Uterus (tissue), 3 donors: ENCODE measurements at regions not wholly inside any gene's neighbourhood (a gene's known extent, or its start where the extent isn't known, plus 50 kb on each side); places are given as distances from the start of the nearest gene placed in this dataset.

Experiments used
- DNase-seq, 2 donors: peaks; one replicate each; pipeline ENCODE4 v3.0.0-alpha.2; 2019 to 2020
- H3K27ac ChIP-seq, 2 donors: fragments of 200-600 bp; sonication (generic); 1 replicate in 1 of 2; 2 replicates in 1 of 2; pipeline ENCODE4 v1.5.1; 2016 to 2018
- H3K27me3 ChIP-seq, 2 donors: fragments of 200-600 bp; sonication (generic); one replicate each; pipeline ENCODE4 v1.5.1; 2018 to 2019; ENCODE audit warnings: control low read depth in 1 of 2
- H3K36me3 ChIP-seq, 2 donors: fragments of 200-600 bp; sonication (generic); one replicate each; pipeline ENCODE4 v1.5.1; 2019; ENCODE audit warnings: control low read depth in 1 of 2
- H3K4me1 ChIP-seq, 2 donors: fragments of 200-600 bp; sonication (generic); one replicate each; pipeline ENCODE4 v1.5.1; 2018 to 2019; ENCODE audit warnings: control low read depth in 1 of 2
- H3K4me3 ChIP-seq, 2 donors: fragments of 200-600 bp; sonication (generic); 1 replicate in 1 of 2; 2 replicates in 1 of 2; pipeline ENCODE4 v1.5.1; 2018 to 2019; ENCODE audit warnings: mild to moderate bottlenecking in 1 of 2
- H3K9me3 ChIP-seq, 2 donors: fragments of 200-600 bp; sonication (generic); one replicate each; pipeline ENCODE4 v1.5.1; 2019; ENCODE audit warnings: control low read depth in 1 of 2
- POLR2A ChIP-seq, 2 donors: fragments of 450-650 bp; IDR thresholded peaks; one replicate each; pipeline ENCODE4 v1.6.1; 2016; ENCODE audit warnings: antibody characterized with exemption in 2 of 2, mild to moderate bottlenecking in 1 of 2, moderate library complexity in 1 of 2
- intact Hi-C: fragments of 100-400 bp; cut with DNase I; formaldehyde crosslinking; loops from one replicate; pipeline ENCODE4 v1.15.1; 2023; ENCODE audit warnings: low total_unique reads
- TF ChIP-seq, protein P1 (sequence below), 4 experiments: fragments of 200-600 bp in 2 of 4; fragments of 450-650 bp in 2 of 4; sonication (generic) in 2 of 4; IDR thresholded peaks; one replicate each; pipeline ENCODE4 v1.5.1; 2016 to 2019; ENCODE audit warnings: antibody characterized with exemption in 4 of 4, mild to moderate bottlenecking in 2 of 4, moderate library complexity in 1 of 4
- donor health status: DM: yes; HTN: yes; CAD: no.

DNA sequence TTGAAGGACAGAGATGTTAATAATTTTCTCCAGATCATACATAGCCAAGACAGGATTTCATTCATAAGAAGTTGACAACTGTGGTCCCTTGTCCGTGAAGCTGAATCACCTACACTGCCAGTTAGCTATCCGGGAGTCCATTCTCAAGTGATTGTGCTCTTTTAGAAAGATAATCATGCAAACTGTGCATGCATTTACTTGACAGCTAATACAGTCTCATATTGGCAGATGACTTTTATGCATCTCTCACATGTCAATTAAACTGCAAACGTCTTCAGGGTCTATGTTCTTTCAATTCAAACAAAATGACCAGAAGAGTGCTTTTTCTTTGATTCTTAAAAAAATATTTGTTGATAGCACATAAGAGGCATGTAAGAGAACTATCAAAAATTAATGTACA is 1572.9 kb downstream of the C4orf33 start:
- Histone ChIP-seq H3K27me3 (no peaks in the 10 kb centered on the region), H3K27ac (no peak overlapping the region), H3K4me3 (no peak overlapping the region), H3K9me3 (no peaks in the 10 kb centered on the region), H3K4me1 (no peaks in the 10 kb centered on the region), H3K36me3 (no peaks in the 10 kb centered on the region)
- no peak for TF ChIP-seq POLR2A (IDR thresholded peaks at IDR 0.05)
- TF ChIP-seq, protein P1, sequence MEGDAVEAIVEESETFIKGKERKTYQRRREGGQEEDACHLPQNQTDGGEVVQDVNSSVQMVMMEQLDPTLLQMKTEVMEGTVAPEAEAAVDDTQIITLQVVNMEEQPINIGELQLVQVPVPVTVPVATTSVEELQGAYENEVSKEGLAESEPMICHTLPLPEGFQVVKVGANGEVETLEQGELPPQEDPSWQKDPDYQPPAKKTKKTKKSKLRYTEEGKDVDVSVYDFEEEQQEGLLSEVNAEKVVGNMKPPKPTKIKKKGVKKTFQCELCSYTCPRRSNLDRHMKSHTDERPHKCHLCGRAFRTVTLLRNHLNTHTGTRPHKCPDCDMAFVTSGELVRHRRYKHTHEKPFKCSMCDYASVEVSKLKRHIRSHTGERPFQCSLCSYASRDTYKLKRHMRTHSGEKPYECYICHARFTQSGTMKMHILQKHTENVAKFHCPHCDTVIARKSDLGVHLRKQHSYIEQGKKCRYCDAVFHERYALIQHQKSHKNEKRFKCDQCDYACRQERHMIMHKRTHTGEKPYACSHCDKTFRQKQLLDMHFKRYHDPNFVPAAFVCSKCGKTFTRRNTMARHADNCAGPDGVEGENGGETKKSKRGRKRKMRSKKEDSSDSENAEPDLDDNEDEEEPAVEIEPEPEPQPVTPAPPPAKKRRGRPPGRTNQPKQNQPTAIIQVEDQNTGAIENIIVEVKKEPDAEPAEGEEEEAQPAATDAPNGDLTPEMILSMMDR (IDR thresholded peaks at IDR 0.05), result no peak
- intact Hi-C loops, result no loop called here
- no peak for DNase-seq

DNA sequence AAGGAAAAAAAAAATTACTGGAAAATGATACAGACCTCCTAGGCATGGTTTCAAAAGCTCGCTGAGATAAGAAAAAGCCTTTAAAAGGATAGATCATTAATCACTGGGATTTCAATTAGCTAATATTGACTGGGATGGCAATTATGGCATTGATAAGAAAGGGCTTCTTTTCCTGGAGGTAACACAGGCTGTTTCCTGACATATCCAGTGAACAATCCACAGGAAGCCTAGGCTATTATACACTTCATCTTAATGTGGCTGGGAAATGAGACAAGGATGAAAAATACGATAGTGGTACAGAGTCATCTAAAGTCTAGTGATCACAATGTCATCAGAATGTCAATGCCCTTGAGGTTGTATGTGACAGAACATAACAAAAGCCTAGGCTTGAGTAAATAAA is 1579.3 kb downstream of the C4orf33 start:
- intact Hi-C loops, result no loop called here
- no peaks in the 10 kb centered on the region for H3K36me3 ChIP-seq
- H3K4me3 ChIP-seq, result no peak overlapping the region
- TF ChIP-seq, protein P1 (IDR thresholded peaks at IDR 0.05), result no peak
- TF ChIP-seq POLR2A (IDR thresholded peaks at IDR 0.05), result no peak
- DNase-seq, result no peak
- H3K27me3 ChIP-seq, result no peaks in the 10 kb centered on the region
- no peak overlapping the region for H3K27ac ChIP-seq
- H3K4me1 ChIP-seq, result no peaks in the 10 kb centered on the region
- H3K9me3 ChIP-seq, result no peaks in the 10 kb centered on the region

DNA sequence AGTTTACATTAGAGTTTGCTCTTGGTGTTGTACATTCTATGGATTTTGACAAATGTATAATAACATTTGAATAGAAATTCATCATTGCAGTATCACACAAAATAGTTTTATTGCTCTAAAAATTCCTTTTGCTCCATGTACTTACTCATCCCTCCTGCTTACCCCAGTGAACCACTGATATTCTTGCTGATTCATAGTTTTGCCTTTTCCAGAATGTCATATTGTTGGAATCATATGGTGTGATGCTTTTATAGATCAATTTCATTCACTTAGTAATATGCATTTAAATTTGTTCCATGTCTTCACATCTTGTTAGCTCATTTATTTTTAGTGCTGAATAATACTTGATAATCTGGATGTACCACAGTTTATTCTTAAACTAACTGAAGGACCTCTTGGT is 1593.2 kb downstream of the C4orf33 start:
- no peaks in the 10 kb centered on the region for H3K4me1 ChIP-seq
- H3K27ac ChIP-seq, result no peak overlapping the region
- no peaks in the 10 kb centered on the region for H3K27me3 ChIP-seq
- no peak for DNase-seq
- no peak for TF ChIP-seq POLR2A (IDR thresholded peaks at IDR 0.05)
- TF ChIP-seq, protein P1 (IDR thresholded peaks at IDR 0.05), result no peak
- no peaks in the 10 kb centered on the region for H3K36me3 ChIP-seq
- H3K9me3 ChIP-seq, result no peaks in the 10 kb centered on the region
- no peak overlapping the region for H3K4me3 ChIP-seq
- intact Hi-C loops, result no loop called here

GRCh38 chr4:130698251-130698650 is 1602.3 kb downstream of the C4orf33 start:
- H3K4me3 ChIP-seq, result no peak overlapping the region
- intact Hi-C loops, result no loop called here
- TF ChIP-seq POLR2A (IDR thresholded peaks at IDR 0.05), result no peak
- TF ChIP-seq, protein P1 (IDR thresholded peaks at IDR 0.05), result no peak
- H3K9me3 ChIP-seq, result no peaks in the 10 kb centered on the region
- no peaks in the 10 kb centered on the region for H3K36me3 ChIP-seq
- H3K27me3 ChIP-seq, result no peaks in the 10 kb centered on the region
- H3K27ac ChIP-seq, result no peak overlapping the region
- no peak for DNase-seq
- H3K4me1 ChIP-seq, result no peaks in the 10 kb centered on the region

DNA sequence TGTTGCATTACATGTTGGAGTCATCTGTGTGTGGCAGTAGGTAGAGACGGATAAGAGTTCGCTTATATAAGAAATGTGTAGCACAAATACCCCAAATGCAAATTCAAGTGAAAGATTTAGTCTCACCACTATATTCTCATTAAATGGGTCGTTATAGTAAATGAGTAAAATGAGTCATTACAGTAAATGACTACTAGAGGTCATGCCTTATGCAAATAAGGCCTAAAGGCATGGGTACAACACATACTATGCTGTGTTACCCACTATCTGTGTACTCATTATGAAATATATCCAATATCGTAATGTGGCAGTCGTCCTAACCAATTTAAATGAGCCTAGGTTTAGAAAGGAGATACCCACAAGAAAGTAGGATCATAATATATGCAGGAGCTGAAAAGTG is 1603.1 kb downstream of the C4orf33 start:
- Histone ChIP-seq H3K4me1 (no peaks in the 10 kb centered on the region), H3K36me3 (no peaks in the 10 kb centered on the region), H3K27ac (no peak overlapping the region), H3K27me3 (no peaks in the 10 kb centered on the region), H3K9me3 (no peaks in the 10 kb centered on the region), H3K4me3 (no peak overlapping the region)
- intact Hi-C loops, result no loop called here
- no peak for TF ChIP-seq POLR2A (IDR thresholded peaks at IDR 0.05)
- TF ChIP-seq, protein P1 (IDR thresholded peaks at IDR 0.05), result no peak
- no peak for DNase-seq
